H9 (cell line): ENCODE measurements at regions not wholly inside any gene's neighbourhood (a gene's known extent, or its start where the extent isn't known, plus 50 kb on each side); places are given as distances from the start of the nearest gene placed in this dataset.
A peak's percentile ranks its signal among the peaks of the same experiment; 100 is the strongest.

ENCODE experiments used
- DNase-seq: peaks from one replicate; pipeline ENCODE4 v3.0.0-alpha.2; 2017
- H2AFZ ChIP-seq: one replicate; pipeline ENCODE4 v1.6.1; 2013; ENCODE audit warnings: mild to moderate bottlenecking, low read length, control low read depth, moderate library complexity
- H2AK5ac ChIP-seq: 2 replicates; pipeline ENCODE4 v1.6.1; 2013; ENCODE audit warnings: low read length, control low read depth, mixed read lengths; ENCODE audit not compliant: insufficient read length
- H2BK120ac ChIP-seq: one replicate; pipeline ENCODE4 v1.6.1; 2013; ENCODE audit warnings: low read depth, mild to moderate bottlenecking, low read length, control low read depth, inconsistent platforms; ENCODE audit not compliant: poor library complexity, severe bottlenecking
- H2BK12ac ChIP-seq: 2 replicates; pipeline ENCODE4 v1.6.1; 2013; ENCODE audit warnings: low read length, control low read depth, mixed read lengths, low read depth; ENCODE audit not compliant: insufficient read length
- H2BK15ac ChIP-seq: 2 replicates; pipeline ENCODE4 v1.6.1; 2013; ENCODE audit warnings: low read depth, low read length, control low read depth
- H2BK20ac ChIP-seq: one replicate; pipeline ENCODE4 v1.6.1; 2013; ENCODE audit warnings: low read depth, mild to moderate bottlenecking, low read length, control low read depth, inconsistent platforms; ENCODE audit not compliant: poor library complexity, severe bottlenecking
- H2BK5ac ChIP-seq: 2 replicates; pipeline ENCODE4 v1.6.1; 2013; ENCODE audit warnings: low read length, control low read depth, mixed read lengths; ENCODE audit not compliant: insufficient read length
- H3K14ac ChIP-seq: 2 replicates; pipeline ENCODE4 v1.6.1; 2013; ENCODE audit warnings: low read length, control low read depth; ENCODE audit not compliant: insufficient read depth
- H3K18ac ChIP-seq: 2 replicates; pipeline ENCODE4 v1.6.1; 2013; ENCODE audit warnings: low read depth, mild to moderate bottlenecking, mixed read lengths, low read length, control low read depth; ENCODE audit not compliant: insufficient read length
- H3K23ac ChIP-seq: 2 replicates; pipeline ENCODE4 v1.6.1; 2013; ENCODE audit warnings: low read length, control low read depth, mixed read lengths, low read depth; ENCODE audit not compliant: insufficient read length
- H3K23me2 ChIP-seq: 2 replicates; pipeline ENCODE4 v1.6.1; 2013; ENCODE audit warnings: low read depth, mild to moderate bottlenecking, mixed read lengths, low read length, control low read depth; ENCODE audit not compliant: insufficient read length, poor library complexity, severe bottlenecking
- H3K27ac ChIP-seq: 2 replicates; pipeline ENCODE4 v1.5.1; 2013; ENCODE audit warnings: low read length, control low read depth, mixed read lengths, low read depth; ENCODE audit not compliant: insufficient read length
- H3K27me3 ChIP-seq: 2 replicates; pipeline ENCODE4 v1.6.1; 2013; ENCODE audit warnings: low read length, control low read depth, inconsistent platforms; ENCODE audit not compliant: insufficient read depth
- H3K4ac ChIP-seq: 2 replicates; pipeline ENCODE4 v1.6.1; 2013; ENCODE audit warnings: low read depth, mild to moderate bottlenecking, control low read depth, inconsistent platforms, low read length, moderate library complexity
- H3K4me1 ChIP-seq: 2 replicates; pipeline ENCODE4 v1.6.1; 2013; ENCODE audit warnings: low read length, control low read depth, inconsistent platforms; ENCODE audit not compliant: insufficient read depth
- H3K4me2 ChIP-seq: 2 replicates; pipeline ENCODE4 v1.6.1; 2013; ENCODE audit warnings: low read length, control low read depth, mixed read lengths; ENCODE audit not compliant: insufficient read length, insufficient read depth
- H3K56ac ChIP-seq: 2 replicates; pipeline ENCODE4 v1.6.1; 2013; ENCODE audit warnings: low read depth, mild to moderate bottlenecking, mixed read lengths, low read length, control low read depth; ENCODE audit not compliant: insufficient read length
- H3K79me1 ChIP-seq: 2 replicates; pipeline ENCODE4 v1.6.1; 2013; ENCODE audit warnings: low read depth, mild to moderate bottlenecking, moderate library complexity, low read length, control low read depth, inconsistent platforms; ENCODE audit not compliant: insufficient read depth, poor library complexity, severe bottlenecking
- H3K79me2 ChIP-seq: 2 replicates; pipeline ENCODE4 v1.6.1; 2013; ENCODE audit warnings: low read length, control low read depth, inconsistent platforms; ENCODE audit not compliant: insufficient read depth
- H3K9ac ChIP-seq: 2 replicates; pipeline ENCODE4 v1.6.1; 2013; ENCODE audit warnings: low read length, control low read depth, mixed read lengths; ENCODE audit not compliant: insufficient read length; ENCODE audit errors: extremely low read depth
- H3K9me3 ChIP-seq: one replicate; pipeline ENCODE4 v1.6.1; 2013; ENCODE audit warnings: low read depth, low read length, inconsistent platforms; ENCODE audit not compliant: control insufficient read depth
- H3T11ph ChIP-seq: one replicate; pipeline ENCODE4 v1.6.1; 2013; ENCODE audit warnings: mild to moderate bottlenecking, low read length, control low read depth, inconsistent platforms
- H4K20me1 ChIP-seq: one replicate; pipeline ENCODE4 v1.6.1; 2013; ENCODE audit not compliant: control insufficient read depth, insufficient read length, insufficient read depth
- H4K5ac ChIP-seq: 2 replicates; pipeline ENCODE4 v1.6.1; 2013; ENCODE audit warnings: low read depth, mild to moderate bottlenecking, mixed read lengths, low read length, control low read depth; ENCODE audit not compliant: insufficient read length
- H4K8ac ChIP-seq: replicated peaks from 2 replicates; pipeline ENCODE4 v1.6.1; 2013; ENCODE audit warnings: low read length, control low read depth, mixed read lengths, low read depth; ENCODE audit not compliant: insufficient read length
- H4K91ac ChIP-seq: 2 replicates; pipeline ENCODE4 v1.6.1; 2013; ENCODE audit warnings: low read depth, mild to moderate bottlenecking, moderate library complexity, mixed read lengths, low read length, control low read depth; ENCODE audit not compliant: insufficient read length
- H3K27ac Mint-ChIP-seq, 3 experiments: 2 replicates in 2 of 3; 3 replicates in 1 of 3; pipeline ENCODE4 v1.8.0; 2020 to 2021; ENCODE audit warnings: mixed read lengths in 3 of 3, mild to moderate bottlenecking in 1 of 3, moderate library complexity in 1 of 3
- H3K27me3 Mint-ChIP-seq: 2 replicates; pipeline ENCODE4 v1.8.0; 2021; ENCODE audit warnings: low read depth, mild to moderate bottlenecking, moderate library complexity, mixed read lengths
- H3K36me3 Mint-ChIP-seq, 3 experiments: 2 replicates in 2 of 3; 3 replicates in 1 of 3; pipeline ENCODE4 v1.8.0; 2020 to 2021; ENCODE audit warnings: low read depth in 3 of 3, mixed read lengths in 3 of 3; ENCODE audit not compliant: insufficient read depth in 1 of 3
- H3K4me1 Mint-ChIP-seq, 2 experiments: 2 replicates each; pipeline ENCODE4 v1.8.0; 2020; ENCODE audit warnings: mixed read lengths in 2 of 2
- H3K4me3 Mint-ChIP-seq, 2 experiments: 2 replicates in 1 of 2; 3 replicates in 1 of 2; pipeline ENCODE4 v1.8.0; 2020 to 2021; ENCODE audit warnings: mild to moderate bottlenecking in 2 of 2, mixed read lengths in 2 of 2, moderate library complexity in 1 of 2
- H3K9me3 Mint-ChIP-seq, 2 experiments: 2 replicates in 1 of 2; 3 replicates in 1 of 2; pipeline ENCODE4 v1.8.0; 2020; ENCODE audit warnings: mild to moderate bottlenecking in 2 of 2, mixed read lengths in 2 of 2, moderate library complexity in 1 of 2
- CTCF ChIP-seq: fragments of 200-600 bp; sonication (generic); conservative IDR thresholded peaks from 3 replicates; pipeline ENCODE4 v1.8.0; 2021; ENCODE audit warnings: antibody characterized with exemption, mild to moderate bottlenecking
- WGBS: extraction: QIAGEN DNeasy Blood & Tissue Kit; methylation state at CpG from one replicate; pipeline ENCODE4 v1.1.7; 2013; ENCODE audit warnings: missing lambda C conversion rate, low lambda C conversion rate, mixed read lengths; ENCODE audit not compliant: insufficient read length; ENCODE audit errors: extremely low coverage; 5-methylcytosine and 5-hydroxymethylcytosine counted together

- Histone ChIP-seq H3K79me2 (no peaks in the 10 kb centered on the region), H2BK120ac (no peak overlapping the region), H3K27me3 (no peaks in the 10 kb centered on the region), H3K18ac (no peak overlapping the region), H2AK5ac (peak overlapping the region; percentile 41), H3K4ac (no peak overlapping the region), H3K4me1 (peaks cover 8% of the 10 kb centered on the region; the same call in 1 of the 2 replicates), H4K5ac (no peak overlapping the region), H2AFZ (no peak overlapping the region), H3K9me3 (no peaks in the 10 kb centered on the region), H4K20me1 (no peaks in the 10 kb centered on the region), H3T11ph (no peak overlapping the region), H3K9ac (no peak overlapping the region), H3K56ac (no peak overlapping the region), H3K4me2 (no peak overlapping the region), H4K8ac (no peak overlapping the region), H2BK20ac (no peak overlapping the region), H3K23ac (no peak overlapping the region), H2BK12ac (no peak overlapping the region), H3K14ac (no peak overlapping the region), H3K79me1 (no peaks in the 10 kb centered on the region), H3K23me2 (no peaks in the 10 kb centered on the region), H2BK5ac (no peak overlapping the region), H4K91ac (no peak overlapping the region), H2BK15ac (no peak overlapping the region), H3K27ac (no peak overlapping the region)
- Mint-ChIP-seq H3K27ac (no peak overlapping the region), H3K4me1 (peaks cover 22 to 29% of the 10 kb centered on the region in 2 experiments), H3K9me3 (no peaks in the 10 kb centered on the region), H3K4me3 (no peak overlapping the region), H3K36me3 (no peaks in the 10 kb centered on the region), H3K27me3 (no peaks in the 10 kb centered on the region)
- no peak for DNase-seq
- WGBS = no CpG with 5 or more reads among the region's 4 CpGs
- TF ChIP-seq CTCF = no peak
Measured at GRCh38 chr10:30536578-30536977, 93.0 kb downstream of the LYZL2 start.
